HCT116 (cell line): ENCODE measurements at regions not wholly inside any gene's neighbourhood (a gene's known extent, or its start where the extent isn't known, plus 50 kb on each side); places are given as distances from the start of the nearest gene placed in this dataset.

Experiments
- ATAC-seq: fragments of 200-7000 bp; cut with Tn5 transposase; 2 replicates; pipeline ENCODE4 v1.9.1; 2020; ENCODE audit warnings: mild to moderate bottlenecking, moderate library complexity
- BruUV-seq: library from RNA; stranded (reverse); fragments of 400-500 nt; replicated peaks from 2 replicates; lab custom pipeline; 2021; lab: Mats Ljungman, UMichigan
- CTCF ChIA-PET: fragments of 300-600 bp; sonication (Branson Sonifier 250); formaldehyde crosslinking; loops from one replicate; lab custom pipeline; 2021; ENCODE audit warnings: antibody characterized with exemption; lab: Charles Lee
- POLR2A ChIA-PET: fragments of 300-600, 350-600 bp; sonication (Branson Sonifier 250); formaldehyde crosslinking; loops from one replicate; lab custom pipeline; 2021; ENCODE audit warnings: antibody characterized with exemption; lab: Charles Lee
- RAD21 ChIA-PET, 2 experiments: fragments of 300-600 bp; sonication (Branson Sonifier 250); formaldehyde crosslinking; loops; one replicate each; lab custom pipeline; 2023; ENCODE audit warnings: low total read pairs in 2 of 2; ENCODE audit not compliant: uncharacterized antibody in 2 of 2, unreplicated experiment in 2 of 2, low non-redundant PET in 1 of 2; lab: Charles Lee
- DNase-seq: peaks from one replicate; pipeline ENCODE4 v3.0.0-alpha.2; 2010; ENCODE audit warnings: low read depth, low spot score
- H2AFZ ChIP-seq: fragments of 200-600 bp; shearing (Covaris generic), sonication (generic); 2 replicates; pipeline ENCODE4 v1.6.1; 2017; ENCODE audit warnings: low read depth, mixed run types, mixed read lengths, antibody characterized with exemption, low read length; ENCODE audit not compliant: poor library complexity, severe bottlenecking
- H3K27ac ChIP-seq: 2 replicates; pipeline ENCODE4 v1.5.1; 2012; ENCODE audit warnings: low read depth, low read length
- H3K27me3 ChIP-seq: fragments of 200-600 bp; sonication (generic); 2 replicates; pipeline ENCODE4 v1.6.1; 2016; ENCODE audit warnings: mixed run types, low read length, mixed read lengths; ENCODE audit not compliant: insufficient read depth
- H3K36me3 ChIP-seq, 2 experiments: fragments of 200-500 bp in 1 of 2; fragments of 200-600 bp in 1 of 2; sonication (Bioruptor generic) in 1 of 2; sonication (generic) in 1 of 2; 2 replicates each; pipeline versions ENCODE4 v1.5.1 to v1.6.1; 2014 to 2016; ENCODE audit warnings: low read length in 2 of 2, inconsistent platforms in 1 of 2, mixed read lengths in 1 of 2, mixed run types in 1 of 2; ENCODE audit not compliant: insufficient read depth in 2 of 2, control insufficient read depth in 1 of 2
- H3K4me1 ChIP-seq, 2 experiments: fragments of 200-600 bp in 1 of 2; sonication (generic) in 1 of 2; 2 replicates each; pipeline versions ENCODE4 v1.5.1 to v1.6.1; 2012 to 2017; ENCODE audit warnings: low read length in 2 of 2, inconsistent platforms in 1 of 2, mild to moderate bottlenecking in 1 of 2, mixed read lengths in 1 of 2, mixed run types in 1 of 2, moderate library complexity in 1 of 2; ENCODE audit not compliant: insufficient read depth in 2 of 2, control insufficient read depth in 1 of 2
- H3K4me2 ChIP-seq: fragments of 200-600 bp; sonication (generic); 2 replicates; pipeline ENCODE4 v1.6.1; 2017; ENCODE audit warnings: mixed run types, low read length, mixed read lengths
- H3K4me3 ChIP-seq, 2 experiments: fragments of 200-600 bp in 1 of 2; sonication (generic) in 1 of 2; replicated peaks in 1 of 2; 2 replicates each; pipeline ENCODE4 v1.5.1; 2011 to 2016; ENCODE audit warnings: low read length in 2 of 2, control low read depth in 1 of 2, low read depth in 1 of 2, mild to moderate bottlenecking in 1 of 2, mixed read lengths in 1 of 2, mixed run types in 1 of 2
- H3K79me2 ChIP-seq: fragments of 200-600 bp; sonication (generic); 2 replicates; pipeline ENCODE4 v1.6.1; 2017; ENCODE audit warnings: mild to moderate bottlenecking, mixed run types, low read length, moderate library complexity, mixed read lengths; ENCODE audit not compliant: insufficient read depth
- H3K9ac ChIP-seq: fragments of 200-600 bp; sonication (generic); 2 replicates; pipeline ENCODE4 v1.6.1; 2016; ENCODE audit warnings: low read length, mixed read lengths
- H3K9me2 ChIP-seq: fragments of 200-600 bp; sonication (generic), shearing (Covaris generic); 2 replicates; pipeline ENCODE4 v1.6.1; 2017; ENCODE audit warnings: mixed run types, mild to moderate bottlenecking, moderate library complexity; ENCODE audit not compliant: insufficient read depth
- H3K9me3 ChIP-seq, 2 experiments: fragments of 200-500 bp in 1 of 2; fragments of 200-600 bp in 1 of 2; sonication (Bioruptor generic) in 1 of 2; sonication (generic) in 1 of 2; 2 replicates each; pipeline ENCODE4 v1.6.1; 2014 to 2017; ENCODE audit warnings: low read length in 2 of 2, mixed read lengths in 2 of 2, inconsistent platforms in 1 of 2, low read depth in 1 of 2, mild to moderate bottlenecking in 1 of 2, mixed run types in 1 of 2, moderate library complexity in 1 of 2; ENCODE audit not compliant: control insufficient read depth in 1 of 2, insufficient read depth in 1 of 2
- H4K20me1 ChIP-seq: fragments of 200-600 bp; sonication (generic), shearing (Covaris generic); 2 replicates; pipeline ENCODE4 v1.6.1; 2017; ENCODE audit warnings: mixed run types, mild to moderate bottlenecking, moderate library complexity; ENCODE audit not compliant: insufficient read depth
- ATF3 ChIP-seq: IDR thresholded peaks from 2 replicates; pipeline ENCODE4 v1.6.1; 2012
- CBX3 ChIP-seq: IDR thresholded peaks from 2 replicates; pipeline ENCODE4 v1.6.1; 2012; ENCODE audit warnings: low read depth
- CEBPB ChIP-seq: IDR thresholded peaks from 2 replicates; pipeline ENCODE4 v1.6.1; 2012; ENCODE audit warnings: low read depth
- EGR1 ChIP-seq: IDR thresholded peaks from 2 replicates; pipeline ENCODE4 v1.6.1; 2012; ENCODE audit warnings: low read depth
- ELF1 ChIP-seq: IDR thresholded peaks from 2 replicates; pipeline ENCODE4 v1.6.1; 2012; ENCODE audit warnings: low read depth, borderline replicate concordance
- EZH2 ChIP-seq: fragments of 200-600 bp; sonication (generic); IDR thresholded peaks from 2 replicates; pipeline ENCODE4 v1.6.1; 2017; ENCODE audit warnings: antibody characterized with exemption, mixed run types
- EZH2phosphoT487 ChIP-seq: fragments of 200-600 bp; IDR thresholded peaks from 2 replicates; pipeline ENCODE4 v1.6.1; 2018; ENCODE audit warnings: antibody characterized with exemption, borderline replicate concordance
- FOSL1 ChIP-seq: IDR thresholded peaks from 2 replicates; pipeline ENCODE4 v1.6.1; 2012; ENCODE audit warnings: low read depth
- JUND ChIP-seq: IDR thresholded peaks from 2 replicates; pipeline ENCODE4 v1.6.1; 2012
- MAX ChIP-seq: IDR thresholded peaks from 2 replicates; pipeline ENCODE4 v1.6.1; 2012
- POLR2A ChIP-seq: IDR thresholded peaks from 2 replicates; pipeline ENCODE4 v1.7.0; 2011; ENCODE audit warnings: borderline replicate concordance; ENCODE audit not compliant: insufficient read depth, insufficient read length; ENCODE audit errors: extremely low read depth
- POLR2AphosphoS5 ChIP-seq: IDR thresholded peaks from 2 replicates; pipeline ENCODE4 v1.6.1; 2011; ENCODE audit warnings: mild to moderate bottlenecking, low read depth, low read length, moderate library complexity
- RAD21 ChIP-seq: IDR thresholded peaks from 2 replicates; pipeline ENCODE4 v1.6.1; 2012; ENCODE audit warnings: low read depth, mild to moderate bottlenecking
- SIN3A ChIP-seq: IDR thresholded peaks from 2 replicates; pipeline ENCODE4 v1.6.1; 2012; ENCODE audit warnings: low read depth
- SP1 ChIP-seq: IDR thresholded peaks from 2 replicates; pipeline ENCODE4 v1.6.1; 2012; ENCODE audit warnings: low read depth
- SRF ChIP-seq: IDR thresholded peaks from 2 replicates; pipeline ENCODE4 v1.6.1; 2012; ENCODE audit warnings: low read depth
- YY1 ChIP-seq: IDR thresholded peaks from 2 replicates; pipeline ENCODE4 v1.6.1; 2011; ENCODE audit warnings: low read length, low read depth, moderate library complexity, mild to moderate bottlenecking; ENCODE audit not compliant: insufficient replicate concordance; ENCODE audit errors: extremely low read depth
- ZBTB33 ChIP-seq: IDR thresholded peaks from 2 replicates; pipeline ENCODE4 v1.6.1; 2011; ENCODE audit warnings: mild to moderate bottlenecking, low read length, moderate library complexity; ENCODE audit not compliant: insufficient replicate concordance; ENCODE audit errors: extremely low read depth
- ZFX ChIP-seq: fragments of 450-650 bp; IDR thresholded peaks from 2 replicates; pipeline ENCODE4 v1.6.1; 2017
- ZNF274 ChIP-seq: fragments of 200-500 bp; sonication (Bioruptor generic); IDR thresholded peaks from 2 replicates; pipeline ENCODE4 v1.6.1; 2014; ENCODE audit warnings: mild to moderate bottlenecking, low read depth, low read length, inconsistent platforms
- intact Hi-C: fragments of 100-400 bp; cut with micrococcal nuclease; formaldehyde crosslinking; loops from 2 replicates; pipeline ENCODE4 v1.10.0; 2022

GRCh38 chr6:134720353-134721059, 229.4 kb downstream of the ALDH8A1 start:
- Histone ChIP-seq H3K4me1 (no peaks in the 10 kb centered on the region), H3K9ac (no peak overlapping the region), H3K27ac (no peak overlapping the region), H3K9me3 (no peaks in the 10 kb centered on the region), H2AFZ (no peak overlapping the region), H3K9me2 (no peaks in the 10 kb centered on the region), H3K36me3 (no peaks in the 10 kb centered on the region), H3K79me2 (no peaks in the 10 kb centered on the region), H3K4me3 (no peak overlapping the region), H3K4me2 (no peak overlapping the region), H4K20me1 (0 out of 2 replicates have a peak, but pooled peaks cover 2% of the 10 kb centered on the region), H3K27me3 (no peaks in the 10 kb centered on the region)
- ChIA-PET RAD21 (no interaction called here), POLR2A (no interaction called here), CTCF (no interaction called here)
- intact Hi-C loops: no loop called here
- no TSS peak for BruUV-seq
- no peak for DNase-seq
- no peak for ATAC-seq
- TF ChIP-seq POLR2AphosphoS5: no peak
- TF ChIP-seq MAX: no peak
- TF ChIP-seq CBX3: no peak
- TF ChIP-seq EZH2phosphoT487: no peak
- no peak for TF ChIP-seq SP1
- TF ChIP-seq EZH2: no peak
- TF ChIP-seq CEBPB: no peak
- no peak for TF ChIP-seq ZFX
- no peak for TF ChIP-seq JUND
- no peak for TF ChIP-seq SIN3A
- TF ChIP-seq POLR2A: no peak

GRCh38 chr6:134719911-134720310, 230.0 kb downstream of the ALDH8A1 start:
- Histone ChIP-seq H3K9me3 (no peaks in the 10 kb centered on the region), H2AFZ (no peak overlapping the region), H3K27ac (no peak overlapping the region), H3K9ac (no peak overlapping the region), H3K4me3 (no peak overlapping the region), H3K36me3 (no peaks in the 10 kb centered on the region), H3K9me2 (no peaks in the 10 kb centered on the region), H3K4me2 (no peak overlapping the region), H4K20me1 (0 out of 2 replicates have a peak, but pooled peaks cover 2% of the 10 kb centered on the region), H3K79me2 (no peaks in the 10 kb centered on the region), H3K27me3 (no peaks in the 10 kb centered on the region), H3K4me1 (no peaks in the 10 kb centered on the region)
- BruUV-seq: no TSS peak
- ATAC-seq: no peak
- RAD21 ChIA-PET: no interaction called here
- intact Hi-C loops: no loop called here
- CTCF ChIA-PET: no interaction called here
- DNase-seq: no peak
- POLR2A ChIA-PET: interaction anchor here (0.6 kb wide), 1 partner anchor 580 kb away, joined by 3 read pairs; no protein-coding TSS in a partner anchor
- no peak for TF ChIP-seq POLR2AphosphoS5
- TF ChIP-seq SRF: no peak
- TF ChIP-seq ZNF274: no peak
- TF ChIP-seq SIN3A: no peak
- TF ChIP-seq JUND: no peak
- TF ChIP-seq EGR1: no peak
- no peak for TF ChIP-seq ELF1
- TF ChIP-seq EZH2: no peak
- no peak for TF ChIP-seq CBX3
- TF ChIP-seq YY1: no peak
- no peak for TF ChIP-seq ATF3
- TF ChIP-seq RAD21: no peak
- no peak for TF ChIP-seq CEBPB
- no peak for TF ChIP-seq ZBTB33
- TF ChIP-seq FOSL1: no peak
